ENCODE measurements at regions not wholly inside any gene's neighbourhood (a gene's known extent, or its start where the extent isn't known, plus 50 kb on each side); places are given as distances from the start of the nearest gene placed in this dataset.

GRCh38 chrX:2596555-2597255 lies 94.4 kb upstream of the CD99 start:
- TF ChIP-seq CTCF (IDR thresholded peaks at IDR 0.05) = no peak
- no peak for TF ChIP-seq POLR2A (IDR thresholded peaks at IDR 0.05)
